GM18499 (cell line): ENCODE measurements at regions not wholly inside any gene's neighbourhood (a gene's known extent, or its start where the extent isn't known, plus 50 kb on each side); places are given as distances from the start of the nearest gene placed in this dataset.

Experiments
- ATAC-seq: cut with Tn5 transposase; IDR thresholded peaks from one replicate; pipeline ENCODE4 v1.9.1; 2021; ENCODE audit warnings: moderate number of reproducible peaks; ENCODE audit not compliant: insufficient read depth, unreplicated experiment

DNA sequence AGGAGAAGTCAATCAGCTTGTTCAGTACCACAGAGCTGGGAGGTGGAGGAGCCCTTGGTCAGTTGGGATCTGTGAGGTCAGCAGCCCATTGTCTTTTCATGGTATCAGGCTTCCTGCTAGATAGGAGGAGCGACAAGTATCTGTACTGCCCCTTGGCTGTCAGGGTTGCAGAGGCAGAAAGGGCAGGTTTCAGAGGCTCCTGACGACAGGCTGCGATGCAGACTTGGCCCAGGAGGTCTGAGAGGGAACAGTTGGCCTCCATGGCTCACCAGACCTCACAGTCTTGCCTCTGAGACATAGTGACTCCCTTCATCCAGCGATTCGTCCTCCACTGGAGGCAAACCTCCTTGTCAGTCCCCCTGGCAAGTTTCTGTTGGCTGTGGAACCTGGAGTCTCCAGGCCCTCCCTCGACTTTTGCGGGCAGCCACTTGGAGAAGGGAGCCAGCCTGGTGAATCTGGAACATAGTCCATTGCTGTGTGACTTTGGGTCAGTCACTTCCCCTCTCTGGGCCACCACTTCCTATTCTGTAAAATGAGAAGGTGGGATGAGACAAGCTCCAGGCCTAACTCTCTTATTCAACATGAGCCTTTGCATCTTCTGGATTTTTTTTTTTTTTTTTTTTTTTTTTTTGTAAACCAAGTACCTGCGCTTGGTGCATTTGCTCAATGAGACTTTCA is 177.9 kb upstream of the TLE3 start:
- ATAC-seq: no peak

DNA sequence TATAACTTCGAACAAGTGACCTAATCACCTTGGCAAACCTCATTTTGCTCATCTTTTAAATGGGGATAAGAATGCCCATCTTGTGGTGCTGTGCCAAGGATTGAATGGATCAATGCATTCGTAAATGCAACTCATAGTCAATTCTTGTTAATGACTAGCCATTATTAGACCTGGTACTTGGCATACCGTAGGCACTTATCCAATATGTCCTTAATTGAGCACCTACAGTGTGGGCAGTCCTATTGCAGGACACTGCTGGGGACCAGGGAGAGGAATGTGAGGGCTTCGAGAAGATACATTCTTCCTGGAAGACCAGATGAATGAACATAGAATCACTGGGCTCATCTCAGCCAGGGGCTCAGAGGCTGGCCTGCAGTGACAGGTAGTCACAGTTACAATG is 177.2 kb upstream of the TLE3 start:
- ATAC-seq: no peak

DNA sequence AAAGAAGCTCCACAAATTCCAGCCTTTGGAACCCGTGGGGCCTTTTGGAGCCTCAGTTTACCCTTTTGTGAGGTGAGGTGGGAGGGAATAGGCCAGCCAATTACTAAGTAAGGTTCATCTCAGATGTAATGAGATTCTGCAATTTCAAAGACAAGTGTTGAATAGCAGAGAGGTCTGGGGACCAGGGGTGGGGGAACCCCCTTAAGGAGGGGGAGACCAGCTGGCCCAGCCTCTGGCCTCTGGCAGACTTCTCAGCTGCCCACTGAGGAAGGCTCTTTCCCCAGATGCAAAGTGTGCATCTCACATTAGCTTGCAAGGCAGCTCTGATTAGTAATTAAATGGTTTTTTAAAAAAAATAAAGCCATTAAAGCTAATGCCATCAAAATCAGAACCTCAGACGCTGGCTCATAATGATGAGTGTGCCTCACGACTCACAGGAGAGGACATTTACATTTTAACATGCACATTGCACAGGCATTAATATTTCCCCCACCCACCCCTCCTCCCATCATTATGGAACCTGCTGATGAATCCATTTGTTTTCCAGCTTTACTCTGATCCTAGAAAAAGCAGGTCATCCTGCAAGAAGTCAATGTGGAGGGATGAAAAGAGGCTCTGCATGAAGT is 176.7 kb upstream of the TLE3 start:
- ATAC-seq: no peak

DNA sequence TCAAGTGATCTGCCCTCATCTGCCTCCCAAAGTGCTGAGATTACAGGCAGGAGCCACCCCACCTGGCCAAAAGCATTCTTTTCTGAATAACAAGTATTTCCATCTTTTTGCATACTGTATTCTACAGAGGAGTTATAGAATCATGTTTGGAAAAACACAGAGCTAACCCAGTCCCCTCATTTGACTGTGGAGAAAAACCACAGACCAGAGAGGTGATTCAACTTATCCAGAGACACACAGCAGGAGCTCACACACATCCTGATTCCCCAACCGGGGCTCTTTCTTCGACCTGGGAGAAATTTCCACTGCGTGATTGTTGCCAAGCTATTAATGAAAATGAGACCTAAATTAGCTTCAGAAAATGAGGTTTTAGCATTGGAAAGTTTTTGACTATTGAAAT is 176.1 kb upstream of the TLE3 start:
- ATAC-seq: no peak

DNA sequence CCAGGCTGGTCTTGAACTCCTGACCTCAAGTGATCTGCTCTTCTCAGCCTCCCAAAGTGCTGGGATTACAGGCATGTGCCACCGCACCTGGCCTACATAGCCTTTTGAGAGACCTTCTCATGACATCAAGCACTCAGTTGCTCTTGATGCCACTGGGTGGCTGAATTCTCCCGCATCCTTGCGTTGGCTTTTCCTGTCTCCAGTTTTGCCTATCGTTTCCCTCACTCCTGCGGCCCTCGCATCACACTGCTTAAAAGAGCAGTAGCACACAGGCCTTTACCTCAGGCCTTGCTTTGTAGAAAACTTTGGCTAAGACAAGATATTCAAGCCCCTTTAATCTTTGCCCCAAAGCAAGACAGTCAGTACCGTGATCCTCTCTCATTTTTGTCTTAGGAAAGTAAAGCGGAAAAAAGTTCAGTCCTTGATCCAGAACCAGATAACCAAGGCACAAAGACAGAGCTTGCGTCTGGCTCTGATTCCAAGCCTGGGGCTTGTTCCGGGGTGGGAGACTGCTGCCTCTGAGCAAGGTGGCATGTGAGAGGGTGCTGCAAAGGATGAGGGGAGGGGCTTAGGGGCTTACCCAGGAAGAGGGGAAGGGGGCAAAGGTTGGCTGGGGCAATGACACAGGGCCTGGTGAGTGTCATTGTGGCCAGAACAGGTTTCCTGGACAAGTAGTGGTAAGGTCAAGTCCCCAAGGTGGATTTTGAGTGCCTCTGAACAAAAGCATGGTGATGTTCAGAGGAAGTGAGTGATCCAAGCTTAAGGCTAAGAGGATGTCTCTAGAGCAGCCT is 175.0 kb upstream of the TLE3 start:
- ATAC-seq: no peak

DNA sequence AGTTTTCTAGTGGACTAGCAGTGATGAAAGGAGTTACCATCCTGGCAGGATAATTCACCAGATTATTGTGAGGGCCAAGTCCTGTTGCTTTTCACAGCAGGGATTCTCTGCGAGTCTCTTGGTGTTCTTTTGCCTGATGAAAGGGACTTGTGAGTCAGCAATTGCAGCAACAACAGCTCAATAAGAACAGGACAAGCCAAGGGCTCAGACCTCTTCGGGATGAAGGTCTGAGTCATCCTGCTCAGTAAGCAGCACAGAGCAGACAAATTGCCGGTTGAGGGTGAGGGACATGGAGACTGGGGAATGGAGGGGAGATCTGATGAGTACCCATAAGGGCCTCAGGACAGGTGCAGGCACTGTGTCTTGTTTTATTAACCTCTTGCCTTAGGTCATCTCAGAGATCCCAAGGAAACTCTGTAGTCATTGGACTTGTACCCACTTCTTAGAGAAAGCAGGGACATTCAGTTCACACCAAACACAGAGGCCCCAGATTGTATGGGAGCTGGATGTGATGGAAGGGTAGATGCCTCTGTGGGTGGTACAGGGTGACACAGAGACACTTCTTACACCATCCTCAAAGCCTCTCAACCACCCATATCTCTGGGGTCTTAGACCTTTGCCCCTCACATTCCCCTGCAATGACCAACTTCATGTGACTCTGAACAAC is 173.8 kb upstream of the TLE3 start:
- no peak for ATAC-seq

DNA sequence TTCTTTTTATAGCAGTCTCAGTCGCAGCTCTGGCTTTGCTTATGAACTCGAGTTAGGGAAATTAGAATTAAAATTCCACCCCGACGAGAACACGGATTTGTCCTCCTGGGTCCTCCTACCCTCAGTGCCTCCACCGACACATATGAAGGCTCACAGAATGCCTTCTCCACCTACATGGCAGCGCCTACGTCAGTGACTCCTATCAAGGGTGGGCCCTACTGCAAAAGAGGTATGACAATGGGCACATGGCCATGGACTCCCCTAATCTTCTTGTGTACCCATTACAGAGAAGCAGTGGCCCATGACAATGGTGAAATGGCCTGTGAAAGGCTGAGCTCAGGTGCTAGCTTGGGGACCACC is 173.0 kb upstream of the TLE3 start:
- no peak for ATAC-seq

DNA sequence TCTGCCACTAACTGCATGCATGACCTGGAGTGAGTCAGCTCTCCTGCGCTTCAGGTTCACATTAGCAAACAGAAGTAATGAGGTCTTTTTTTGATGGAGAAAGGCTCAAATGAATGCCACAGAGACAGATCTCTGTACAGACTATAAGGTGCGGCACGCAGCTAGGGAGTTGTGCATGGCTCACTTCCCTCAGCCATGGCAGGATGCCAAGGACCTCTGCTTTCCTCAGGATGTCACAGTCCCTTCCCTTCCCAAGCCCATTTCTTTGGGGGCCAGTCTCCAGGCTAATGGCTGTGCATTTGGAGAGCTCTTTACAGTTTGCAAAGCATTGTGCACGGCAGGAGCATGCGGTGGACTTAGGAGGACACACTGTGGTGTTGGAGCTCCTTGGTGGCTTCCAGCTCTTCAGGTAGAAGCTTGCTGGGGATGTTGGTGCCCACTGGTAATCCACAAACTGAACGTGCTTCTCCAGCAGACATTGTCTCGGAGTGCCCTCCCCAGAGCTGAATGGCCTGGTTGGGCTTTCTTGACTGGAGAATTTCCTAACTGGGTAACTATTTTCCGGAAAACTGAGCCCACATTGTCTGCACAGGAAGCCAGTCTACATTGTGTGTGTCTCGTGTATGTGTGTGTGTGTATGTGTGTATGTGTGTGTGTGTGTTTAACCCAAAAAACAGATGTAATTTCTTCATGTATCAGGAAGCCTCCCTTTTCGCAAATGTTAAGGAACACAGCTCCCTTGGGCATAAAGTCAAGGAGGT is 172.5 kb upstream of the TLE3 start:
- no peak for ATAC-seq

DNA sequence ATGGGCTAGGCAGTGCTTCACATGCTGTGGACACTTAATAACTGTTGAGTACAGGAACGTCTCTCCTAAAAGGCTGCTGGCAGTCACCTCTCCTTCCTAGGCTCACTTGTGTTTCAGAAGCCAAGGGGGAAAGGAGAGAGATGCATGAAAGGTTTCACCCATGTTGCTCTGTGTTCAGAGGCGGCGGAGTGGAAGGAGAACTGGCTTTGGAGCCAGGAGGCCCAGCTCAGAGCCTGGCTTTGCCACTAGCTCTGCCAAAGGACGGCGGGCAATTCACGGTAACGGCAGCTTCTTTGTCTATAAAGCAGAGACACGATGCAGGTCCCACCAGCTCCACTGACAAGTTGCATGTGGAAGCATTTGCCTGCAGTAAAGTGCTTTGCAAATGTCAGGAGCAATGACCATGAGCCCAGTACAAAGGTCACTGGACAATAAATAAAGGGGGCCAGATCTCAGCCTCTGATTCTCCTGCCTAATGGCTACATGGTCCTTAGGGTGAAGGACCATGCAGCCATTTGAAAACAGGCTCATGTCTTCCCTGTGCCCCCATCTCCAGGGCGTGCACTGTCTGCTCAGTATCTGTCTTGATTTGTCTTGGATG is 171.7 kb upstream of the TLE3 start:
- no peak for ATAC-seq

DNA sequence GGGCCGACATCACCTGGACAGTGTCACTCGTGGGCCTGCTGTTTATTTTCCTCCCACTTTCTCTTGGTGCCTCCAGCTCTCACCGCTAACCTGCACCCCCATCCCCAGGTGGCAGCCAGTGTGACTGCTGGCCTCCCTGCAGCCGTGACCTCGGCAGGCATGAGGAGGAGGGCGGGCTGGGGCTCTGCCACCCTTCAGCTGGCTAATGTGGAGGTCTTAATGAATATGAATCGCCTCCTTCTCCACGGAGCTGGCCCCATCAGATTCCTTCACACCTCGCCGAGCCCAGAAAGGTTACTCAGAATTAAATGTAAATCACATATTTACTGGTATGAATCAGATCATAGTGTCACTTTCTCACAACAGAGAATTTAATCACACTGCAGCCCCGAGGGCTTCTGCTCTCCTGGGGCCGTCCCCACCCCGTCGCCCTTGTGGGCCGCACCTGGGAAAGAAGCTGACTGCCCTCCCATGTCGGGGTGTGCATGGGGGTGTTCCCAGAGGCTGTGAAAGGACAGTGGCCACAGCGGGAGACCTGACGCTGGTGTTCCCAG is 171.1 kb upstream of the TLE3 start:
- ATAC-seq: no peak

DNA sequence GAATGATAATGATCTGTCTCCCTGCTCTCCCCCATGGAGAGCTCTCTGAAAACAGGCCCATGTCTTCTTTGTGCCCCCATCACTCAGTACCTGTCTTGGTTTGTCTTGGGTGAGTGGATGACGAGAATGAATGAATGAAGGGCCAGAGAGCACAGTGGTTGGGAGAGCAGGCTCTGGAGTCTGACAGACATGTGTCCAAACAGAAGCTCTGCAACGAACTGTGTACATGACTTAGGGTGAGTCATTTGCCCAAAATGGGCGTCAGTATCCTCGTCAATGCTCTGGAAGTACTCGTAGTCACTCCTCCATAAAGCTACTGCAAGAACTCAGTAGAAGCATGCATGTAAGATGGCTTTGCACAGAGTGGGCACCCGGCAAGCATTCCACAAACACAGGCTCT is 170.2 kb upstream of the TLE3 start:
- ATAC-seq: no peak

DNA sequence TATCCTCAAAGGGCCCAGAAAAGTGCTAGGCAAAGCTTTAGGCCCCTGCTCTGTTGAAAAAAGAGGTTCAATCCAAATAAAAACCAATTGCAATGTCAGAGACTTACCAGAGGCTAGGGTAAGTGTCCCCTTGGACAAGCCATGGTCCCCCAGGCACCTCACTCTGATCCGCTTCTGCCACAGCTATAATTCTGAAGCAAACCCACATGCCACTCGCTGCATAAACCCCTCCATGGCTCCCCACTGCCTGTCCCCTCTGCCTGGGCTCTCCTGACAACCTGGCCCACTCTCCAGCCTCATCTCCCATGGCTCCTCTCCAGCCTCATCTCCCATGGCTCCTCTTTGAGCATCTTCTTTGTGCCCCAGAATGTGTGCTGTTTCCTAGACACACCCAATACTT is 169.6 kb upstream of the TLE3 start:
- no peak for ATAC-seq

DNA sequence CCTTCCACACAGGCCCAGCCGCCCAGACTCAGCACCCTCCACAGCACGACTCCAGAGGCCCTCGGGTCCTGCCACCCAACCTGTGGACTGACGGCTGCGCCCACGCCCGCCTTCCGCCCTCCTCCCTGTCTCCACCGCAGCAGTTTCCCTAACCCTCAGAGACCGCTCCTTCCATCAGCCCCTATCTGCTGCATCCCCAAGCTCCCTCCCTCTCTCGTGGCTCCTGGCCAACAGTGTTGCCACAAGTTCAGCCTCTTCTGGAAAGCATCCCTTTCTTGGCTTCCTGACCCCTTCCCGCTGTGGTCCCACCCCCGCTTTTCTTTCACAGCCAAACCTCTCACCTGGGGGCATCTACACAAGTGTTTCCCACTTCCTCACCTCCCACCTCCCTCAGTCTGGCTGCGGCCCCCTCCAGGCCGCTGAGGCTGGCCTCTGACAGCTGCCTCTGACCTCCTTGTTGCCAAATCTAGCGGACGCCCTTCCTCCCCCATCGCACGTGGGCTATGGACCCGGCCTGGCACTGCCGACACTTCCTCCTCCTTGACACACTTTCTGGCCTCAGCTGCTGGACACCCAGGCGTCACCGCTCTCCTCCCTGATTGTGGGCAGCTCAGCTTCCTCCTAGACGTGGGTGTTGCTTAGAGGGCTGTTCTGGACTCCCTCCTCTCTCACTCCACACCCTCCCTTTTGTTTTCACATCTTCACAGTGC is 168.8 kb upstream of the TLE3 start:
- no peak for ATAC-seq

DNA sequence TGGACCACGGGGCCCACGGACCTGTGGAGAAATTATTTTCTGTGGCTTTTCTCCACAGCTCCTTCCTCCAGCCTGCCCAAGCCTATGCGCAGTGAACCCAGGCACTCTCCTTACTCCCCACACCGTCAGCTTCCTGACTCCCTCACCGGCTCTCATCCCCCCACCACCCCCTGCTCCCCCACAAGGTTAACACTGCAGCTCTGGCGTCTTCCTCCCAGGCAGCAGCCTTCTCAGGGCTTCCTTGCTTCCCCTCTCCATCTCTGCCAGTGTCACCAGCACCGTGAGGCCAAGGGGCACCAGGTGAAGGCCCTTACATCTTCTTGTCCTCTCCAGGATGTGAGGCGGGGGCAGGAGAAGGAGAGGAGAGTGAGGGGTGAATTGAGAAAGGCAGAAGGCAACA is 168.3 kb upstream of the TLE3 start:
- no peak for ATAC-seq

DNA sequence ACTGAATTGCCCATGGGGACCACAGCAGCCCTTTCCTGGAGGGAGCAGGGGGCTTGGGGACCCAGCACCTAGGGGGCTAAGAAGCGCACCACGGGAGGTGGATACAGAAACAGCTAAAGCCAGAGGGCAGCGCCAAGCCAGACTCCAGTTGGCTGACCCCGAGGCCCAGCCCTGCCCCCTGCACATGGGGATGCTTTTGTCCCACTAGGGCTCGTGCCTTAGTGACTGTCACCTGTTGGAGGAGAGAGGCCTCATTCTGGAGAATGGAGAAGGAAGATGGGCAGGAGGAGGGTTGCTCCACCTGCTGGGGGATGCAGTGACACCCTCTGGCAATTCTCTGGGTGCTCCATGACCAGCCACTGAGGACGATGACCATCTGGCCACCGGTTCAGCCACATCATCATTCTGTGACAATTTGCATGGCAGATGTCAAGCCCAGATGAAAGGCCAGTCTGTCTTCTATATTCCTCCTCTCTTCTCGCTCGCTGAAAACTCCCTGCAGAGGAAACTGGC is 167.8 kb upstream of the TLE3 start:
- ATAC-seq: no peak

DNA sequence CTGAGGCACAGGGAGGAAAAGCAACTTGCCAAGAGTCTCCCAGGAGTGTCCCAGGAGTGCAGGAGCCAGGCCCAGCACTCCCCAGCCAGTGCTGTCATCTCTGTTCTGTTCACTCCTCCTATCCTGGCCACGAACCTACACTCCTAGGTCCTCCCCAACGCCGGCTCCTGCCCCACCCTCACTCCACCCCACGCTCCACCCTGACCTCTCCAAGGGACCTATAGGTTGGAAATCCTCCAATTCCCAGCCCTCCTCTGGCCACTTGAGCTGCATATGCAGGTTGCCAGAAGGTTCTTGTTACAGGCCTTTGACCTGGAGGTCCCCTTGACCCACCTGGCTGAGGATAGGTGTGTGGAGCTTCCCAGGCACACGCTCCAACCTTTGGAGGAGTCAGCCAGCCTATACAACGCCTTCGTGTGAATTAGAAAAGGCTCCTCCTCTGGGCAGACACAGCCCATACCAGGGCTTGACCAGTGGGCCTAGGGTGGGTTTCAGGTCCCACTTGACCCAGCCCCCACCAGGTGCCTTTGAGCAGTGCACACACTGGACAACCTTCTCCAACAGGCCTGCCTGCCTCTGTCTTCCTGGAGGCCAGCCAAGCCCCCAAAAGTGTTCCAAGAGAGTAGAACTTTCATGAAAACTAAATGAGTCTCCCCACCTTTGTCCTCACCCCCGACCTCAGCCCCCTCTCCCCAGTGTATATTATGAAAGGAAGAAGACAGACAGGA is 167.2 kb upstream of the TLE3 start:
- no peak for ATAC-seq

DNA sequence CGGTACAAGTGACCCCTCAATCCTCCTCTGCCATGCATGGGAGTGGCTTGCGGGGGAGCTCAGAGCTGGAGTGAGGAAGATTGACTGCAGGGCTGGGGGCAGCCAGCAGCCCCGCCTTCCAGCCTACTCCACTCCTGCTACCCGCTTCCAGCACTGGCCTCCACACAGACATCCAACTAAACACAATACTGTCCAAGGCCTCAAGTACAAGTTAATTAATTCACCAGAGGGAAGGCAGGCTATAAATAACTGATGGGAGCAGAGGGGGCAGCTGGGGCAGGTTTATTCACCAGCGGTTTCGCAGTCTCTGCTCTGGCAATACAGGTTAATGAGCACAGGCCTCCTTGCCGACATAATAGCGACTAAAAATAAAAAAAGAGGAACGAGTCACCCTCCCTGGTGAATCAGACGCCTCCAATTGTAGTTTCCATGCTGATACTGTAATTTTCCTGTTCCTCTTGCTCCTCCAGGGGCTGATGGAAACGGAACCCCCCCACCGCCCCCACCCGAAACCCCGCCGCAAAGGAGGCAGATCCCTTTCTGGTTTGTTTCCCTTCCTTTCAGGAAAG is 166.4 kb upstream of the TLE3 start:
- no peak for ATAC-seq
